ENCODE measurements at regions not wholly inside any gene's neighbourhood (a gene's known extent, or its start where the extent isn't known, plus 50 kb on each side); places are given as distances from the start of the nearest gene placed in this dataset.

GRCh38 chr18:10030816-10031541 is 117.2 kb downstream of the VAPA start:
- DNase-seq (ENCODE audit: low spot score), result no peak
- 60% methylated on average over 25 of the region's 25 CpGs for WGBS (ENCODE audit: low lambda C conversion rate, missing lambda C conversion rate)
- no peaks in the 10 kb centered on the region for H3K9me2 ChIP-seq (replicated peaks; ENCODE audit: insufficient read depth)
- no peak overlapping the region for H3K4me2 ChIP-seq
- H3K4me1 ChIP-seq (ENCODE audit: insufficient read depth), result peaks cover 25% of the 10 kb centered on the region
- H3K27me3 ChIP-seq, result no peaks in the 10 kb centered on the region
- H3K36me3 ChIP-seq (replicated peaks; ENCODE audit: insufficient read depth, low read depth), result no peaks in the 10 kb centered on the region
- no peak overlapping the region for H2AFZ ChIP-seq
- no peaks in the 10 kb centered on the region for H4K20me1 ChIP-seq (ENCODE audit: insufficient read depth, poor library complexity, severe bottlenecking)
- no peaks in the 10 kb centered on the region for H3K9me3 ChIP-seq (ENCODE audit: low read depth)
- H3K4me3 ChIP-seq, result no peak overlapping the region
- no peak overlapping the region for H3K27ac ChIP-seq
- TF ChIP-seq EZH2 (IDR thresholded peaks at IDR 0.05; ENCODE audit: borderline replicate concordance), result no peak
- TF ChIP-seq EZH2phosphoT487 (IDR thresholded peaks at IDR 0.05; ENCODE audit: low read depth, severe bottlenecking, unreplicated experiment), result no peak
- TF ChIP-seq, protein P1, sequence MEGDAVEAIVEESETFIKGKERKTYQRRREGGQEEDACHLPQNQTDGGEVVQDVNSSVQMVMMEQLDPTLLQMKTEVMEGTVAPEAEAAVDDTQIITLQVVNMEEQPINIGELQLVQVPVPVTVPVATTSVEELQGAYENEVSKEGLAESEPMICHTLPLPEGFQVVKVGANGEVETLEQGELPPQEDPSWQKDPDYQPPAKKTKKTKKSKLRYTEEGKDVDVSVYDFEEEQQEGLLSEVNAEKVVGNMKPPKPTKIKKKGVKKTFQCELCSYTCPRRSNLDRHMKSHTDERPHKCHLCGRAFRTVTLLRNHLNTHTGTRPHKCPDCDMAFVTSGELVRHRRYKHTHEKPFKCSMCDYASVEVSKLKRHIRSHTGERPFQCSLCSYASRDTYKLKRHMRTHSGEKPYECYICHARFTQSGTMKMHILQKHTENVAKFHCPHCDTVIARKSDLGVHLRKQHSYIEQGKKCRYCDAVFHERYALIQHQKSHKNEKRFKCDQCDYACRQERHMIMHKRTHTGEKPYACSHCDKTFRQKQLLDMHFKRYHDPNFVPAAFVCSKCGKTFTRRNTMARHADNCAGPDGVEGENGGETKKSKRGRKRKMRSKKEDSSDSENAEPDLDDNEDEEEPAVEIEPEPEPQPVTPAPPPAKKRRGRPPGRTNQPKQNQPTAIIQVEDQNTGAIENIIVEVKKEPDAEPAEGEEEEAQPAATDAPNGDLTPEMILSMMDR (IDR thresholded peaks at IDR 0.05; ENCODE audit: poor library complexity), result no peak
- H3K79me2 ChIP-seq, result no peaks in the 10 kb centered on the region

DNA sequence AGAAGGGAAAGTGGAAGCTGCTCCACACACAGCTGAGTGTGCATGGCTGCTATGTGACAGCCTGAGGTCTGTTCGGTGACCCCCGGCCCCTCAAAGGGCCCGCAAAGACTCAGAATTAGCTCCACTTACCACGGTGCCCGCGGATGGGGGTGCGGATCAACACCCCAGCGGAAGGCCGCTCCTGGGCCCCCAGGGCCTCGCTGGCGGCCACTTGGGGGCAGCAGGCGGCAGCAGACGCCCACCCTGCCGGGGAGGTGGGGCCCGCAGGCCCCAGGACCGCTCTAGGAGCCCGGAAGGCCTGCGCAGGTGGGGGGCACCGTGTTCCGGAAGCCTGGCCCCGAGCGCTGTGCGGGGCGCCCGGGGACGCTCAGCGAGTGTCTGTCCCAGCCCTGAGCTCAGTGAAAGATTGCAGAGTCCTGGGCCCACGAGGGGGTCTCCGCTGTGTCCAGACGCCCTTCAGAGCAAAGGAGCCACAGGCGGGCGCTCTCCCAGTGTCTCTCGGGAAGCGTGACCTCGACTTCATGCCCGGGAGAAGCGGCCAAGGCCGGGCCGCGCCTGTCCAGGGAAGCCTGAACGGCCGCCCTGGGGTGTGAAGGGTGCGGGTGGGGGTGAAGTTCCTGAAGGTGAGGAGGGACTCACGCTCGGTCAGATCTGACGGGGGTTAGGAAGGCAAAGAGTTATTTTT is 118.7 kb downstream of the VAPA start:
- no peak for DNase-seq (ENCODE audit: low spot score)
- H3K9me2 ChIP-seq (replicated peaks; ENCODE audit: insufficient read depth), result no peaks in the 10 kb centered on the region
- no peaks in the 10 kb centered on the region for H4K20me1 ChIP-seq (ENCODE audit: insufficient read depth, poor library complexity, severe bottlenecking)
- H3K79me2 ChIP-seq, result no peaks in the 10 kb centered on the region
- no peak overlapping the region for H3K27ac ChIP-seq
- H3K4me1 ChIP-seq (ENCODE audit: insufficient read depth), result peaks cover 30% of the 10 kb centered on the region
- H3K9me3 ChIP-seq (ENCODE audit: low read depth), result no peaks in the 10 kb centered on the region
- no peaks in the 10 kb centered on the region for H3K27me3 ChIP-seq
- TF ChIP-seq, protein P1 (IDR thresholded peaks at IDR 0.05; ENCODE audit: poor library complexity), result peak; percentile 12
- no peak for TF ChIP-seq EZH2phosphoT487 (IDR thresholded peaks at IDR 0.05; ENCODE audit: low read depth, severe bottlenecking, unreplicated experiment)
- no peak for TF ChIP-seq EZH2 (IDR thresholded peaks at IDR 0.05; ENCODE audit: borderline replicate concordance)
- 66% methylated on average over 45 of the region's 46 CpGs for WGBS (ENCODE audit: low lambda C conversion rate, missing lambda C conversion rate)
- no peak overlapping the region for H3K4me2 ChIP-seq
- H2AFZ ChIP-seq, result no peak overlapping the region
- H3K4me3 ChIP-seq, result no peak overlapping the region
- no peaks in the 10 kb centered on the region for H3K36me3 ChIP-seq (replicated peaks; ENCODE audit: insufficient read depth, low read depth)

DNA sequence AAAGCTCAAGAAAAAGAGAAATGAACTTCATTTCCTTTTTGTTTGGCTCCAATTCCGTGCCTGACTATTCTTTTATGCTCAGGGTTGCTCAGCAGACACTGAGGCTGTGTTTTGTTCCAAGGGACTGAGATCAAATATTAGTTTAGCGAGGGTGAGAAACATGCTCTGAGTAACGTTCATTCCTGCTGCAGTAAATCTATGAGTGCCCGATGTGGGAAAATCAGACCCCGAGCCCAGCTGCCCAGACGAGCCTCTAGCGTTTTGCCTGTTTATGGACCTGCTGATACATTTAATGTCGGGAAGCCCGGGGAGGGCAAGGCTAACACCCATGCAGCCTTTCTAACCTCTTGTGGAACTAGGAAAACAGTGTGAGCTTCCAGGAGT is 119.2 kb downstream of the VAPA start:
- Histone ChIP-seq H3K4me3 (no peak overlapping the region), H3K79me2 (no peaks in the 10 kb centered on the region), H3K27me3 (no peaks in the 10 kb centered on the region), H3K36me3 (replicated peaks; ENCODE audit: insufficient read depth, low read depth) (no peaks in the 10 kb centered on the region), H3K4me1 (ENCODE audit: insufficient read depth) (peaks cover 30% of the 10 kb centered on the region), H3K4me2 (no peak overlapping the region), H3K9me2 (replicated peaks; ENCODE audit: insufficient read depth) (no peaks in the 10 kb centered on the region), H4K20me1 (ENCODE audit: insufficient read depth, poor library complexity, severe bottlenecking) (no peaks in the 10 kb centered on the region), H3K27ac (no peak overlapping the region), H3K9me3 (ENCODE audit: low read depth) (no peaks in the 10 kb centered on the region), H2AFZ (no peak overlapping the region)
- no peak for DNase-seq (ENCODE audit: low spot score)
- 78% methylated on average over 9 of the region's 9 CpGs for WGBS (ENCODE audit: low lambda C conversion rate, missing lambda C conversion rate)
- TF ChIP-seq, protein P1 (IDR thresholded peaks at IDR 0.05; ENCODE audit: poor library complexity), result no peak
- TF ChIP-seq EZH2phosphoT487 (IDR thresholded peaks at IDR 0.05; ENCODE audit: low read depth, severe bottlenecking, unreplicated experiment) (no peak), EZH2 (IDR thresholded peaks at IDR 0.05; ENCODE audit: borderline replicate concordance) (no peak)

Data from hepatocyte (in vitro differentiated cells).